ENCODE measurements at regions not wholly inside any gene's neighbourhood (a gene's known extent, or its start where the extent isn't known, plus 50 kb on each side); places are given as distances from the start of the nearest gene placed in this dataset.

DNA sequence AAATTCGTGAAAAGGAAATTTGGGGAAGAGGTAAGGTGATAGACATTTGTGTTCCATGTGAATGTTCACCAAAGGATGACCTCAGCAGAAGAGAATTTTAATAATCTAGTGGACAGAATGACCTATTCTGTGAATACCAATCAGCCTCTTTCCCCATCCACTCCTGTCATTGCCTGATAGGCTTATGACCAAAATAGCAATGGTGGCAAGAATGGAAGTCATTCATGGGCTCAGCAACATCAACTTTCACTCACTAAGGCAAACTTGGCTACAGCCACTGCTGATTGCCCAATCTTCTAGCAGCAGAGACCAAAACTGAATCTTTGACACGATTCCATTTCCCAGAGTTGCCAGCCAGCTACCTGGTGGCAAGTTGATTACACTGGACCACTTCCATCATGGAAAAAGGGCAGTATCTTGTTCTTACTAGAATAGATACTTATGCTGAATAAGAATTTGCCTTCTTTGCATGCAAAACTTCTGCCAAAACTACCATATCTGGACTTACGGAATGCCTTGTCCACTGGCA lies 348.7 kb upstream of the PBX1 start:
- no peak overlapping the region for H2BK15ac ChIP-seq (ENCODE audit: low read depth, low read length)
- no peak overlapping the region for H4K91ac ChIP-seq (ENCODE audit: insufficient read length, low read depth, low read length)
- H2BK20ac ChIP-seq (ENCODE audit: low read depth, low read length, poor library complexity, severe bottlenecking): no peak overlapping the region
- DNase-seq: no peak
- no peaks in the 10 kb centered on the region for H3K27me3 ChIP-seq (ENCODE audit: insufficient read depth, low read length)
- no peaks in the 10 kb centered on the region for H3K79me2 ChIP-seq (ENCODE audit: insufficient read depth, low read length)
- H3K79me1 ChIP-seq (ENCODE audit: insufficient read depth, low read depth, low read length, poor library complexity, severe bottlenecking): no peaks in the 10 kb centered on the region
- H3K4me1 Mint-ChIP-seq: no peaks in the 10 kb centered on the region
- H3K4me3 Mint-ChIP-seq: no peak overlapping the region
- H3K4ac ChIP-seq (ENCODE audit: low read depth, low read length): no peak overlapping the region
- H3K9ac ChIP-seq (ENCODE audit: extremely low read depth, insufficient read length, low read length): no peak overlapping the region
- H2AFZ ChIP-seq (ENCODE audit: low read length): no peak overlapping the region
- H3K36me3 Mint-ChIP-seq (ENCODE audit: insufficient read depth in 1 of 3, low read depth in 3 of 3): peaks cover under 1 to 6% (median under 1%) of the 10 kb centered on the region in 3 experiments; a peak in 6 of 7 replicates
- no peak overlapping the region for H4K5ac ChIP-seq (ENCODE audit: insufficient read length, low read depth, low read length)
- WGBS (ENCODE audit: extremely low coverage, insufficient read length, low lambda C conversion rate): 100% methylated on average over 1 of the region's 3 CpGs
- TF ChIP-seq, protein P1, sequence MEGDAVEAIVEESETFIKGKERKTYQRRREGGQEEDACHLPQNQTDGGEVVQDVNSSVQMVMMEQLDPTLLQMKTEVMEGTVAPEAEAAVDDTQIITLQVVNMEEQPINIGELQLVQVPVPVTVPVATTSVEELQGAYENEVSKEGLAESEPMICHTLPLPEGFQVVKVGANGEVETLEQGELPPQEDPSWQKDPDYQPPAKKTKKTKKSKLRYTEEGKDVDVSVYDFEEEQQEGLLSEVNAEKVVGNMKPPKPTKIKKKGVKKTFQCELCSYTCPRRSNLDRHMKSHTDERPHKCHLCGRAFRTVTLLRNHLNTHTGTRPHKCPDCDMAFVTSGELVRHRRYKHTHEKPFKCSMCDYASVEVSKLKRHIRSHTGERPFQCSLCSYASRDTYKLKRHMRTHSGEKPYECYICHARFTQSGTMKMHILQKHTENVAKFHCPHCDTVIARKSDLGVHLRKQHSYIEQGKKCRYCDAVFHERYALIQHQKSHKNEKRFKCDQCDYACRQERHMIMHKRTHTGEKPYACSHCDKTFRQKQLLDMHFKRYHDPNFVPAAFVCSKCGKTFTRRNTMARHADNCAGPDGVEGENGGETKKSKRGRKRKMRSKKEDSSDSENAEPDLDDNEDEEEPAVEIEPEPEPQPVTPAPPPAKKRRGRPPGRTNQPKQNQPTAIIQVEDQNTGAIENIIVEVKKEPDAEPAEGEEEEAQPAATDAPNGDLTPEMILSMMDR (conservative IDR thresholded peaks at IDR 0.05): no peak
- H2BK5ac ChIP-seq (ENCODE audit: insufficient read length, low read length): no peak overlapping the region
- H3K27me3 Mint-ChIP-seq (ENCODE audit: low read depth): no peaks in the 10 kb centered on the region
- H3K18ac ChIP-seq (ENCODE audit: insufficient read length, low read depth, low read length): no peak overlapping the region
- H2AK5ac ChIP-seq (ENCODE audit: insufficient read length, low read length): no peak overlapping the region
- H3K9me3 Mint-ChIP-seq: peaks cover under 1 to 5% of the 10 kb centered on the region in 2 experiments
- H4K8ac ChIP-seq (replicated peaks; ENCODE audit: insufficient read length, low read depth, low read length): no peak overlapping the region
- H3K23me2 ChIP-seq (ENCODE audit: insufficient read length, low read depth, low read length, poor library complexity, severe bottlenecking): no peaks in the 10 kb centered on the region
- no peak overlapping the region for H2BK120ac ChIP-seq (ENCODE audit: low read depth, low read length, poor library complexity, severe bottlenecking)
- H3K4me1 ChIP-seq (ENCODE audit: insufficient read depth, low read length): no peaks in the 10 kb centered on the region
- H3K14ac ChIP-seq (ENCODE audit: insufficient read depth, low read length): no peak overlapping the region
- H3K23ac ChIP-seq (ENCODE audit: insufficient read length, low read depth, low read length): no peak overlapping the region
- no peak overlapping the region for H3K27ac ChIP-seq (ENCODE audit: insufficient read length, low read depth, low read length)
- no peak overlapping the region for H2BK12ac ChIP-seq (ENCODE audit: insufficient read length, low read depth, low read length)
- no peak overlapping the region; a peak in 1 of 7 replicates for H3K27ac Mint-ChIP-seq
- no peak overlapping the region for H3K4me2 ChIP-seq (ENCODE audit: insufficient read depth, insufficient read length, low read length)
- no peak overlapping the region for H3K56ac ChIP-seq (ENCODE audit: insufficient read length, low read depth, low read length)
- peaks cover 2% of the 10 kb centered on the region for H3K9me3 ChIP-seq (ENCODE audit: control insufficient read depth, low read depth, low read length)
- no peaks in the 10 kb centered on the region for H4K20me1 ChIP-seq (ENCODE audit: control insufficient read depth, insufficient read depth, insufficient read length)
- no peak overlapping the region for H3T11ph ChIP-seq (ENCODE audit: low read length)
